ENCODE measurements at regions not wholly inside any gene's neighbourhood (a gene's known extent, or its start where the extent isn't known, plus 50 kb on each side); places are given as distances from the start of the nearest gene placed in this dataset.

DNA sequence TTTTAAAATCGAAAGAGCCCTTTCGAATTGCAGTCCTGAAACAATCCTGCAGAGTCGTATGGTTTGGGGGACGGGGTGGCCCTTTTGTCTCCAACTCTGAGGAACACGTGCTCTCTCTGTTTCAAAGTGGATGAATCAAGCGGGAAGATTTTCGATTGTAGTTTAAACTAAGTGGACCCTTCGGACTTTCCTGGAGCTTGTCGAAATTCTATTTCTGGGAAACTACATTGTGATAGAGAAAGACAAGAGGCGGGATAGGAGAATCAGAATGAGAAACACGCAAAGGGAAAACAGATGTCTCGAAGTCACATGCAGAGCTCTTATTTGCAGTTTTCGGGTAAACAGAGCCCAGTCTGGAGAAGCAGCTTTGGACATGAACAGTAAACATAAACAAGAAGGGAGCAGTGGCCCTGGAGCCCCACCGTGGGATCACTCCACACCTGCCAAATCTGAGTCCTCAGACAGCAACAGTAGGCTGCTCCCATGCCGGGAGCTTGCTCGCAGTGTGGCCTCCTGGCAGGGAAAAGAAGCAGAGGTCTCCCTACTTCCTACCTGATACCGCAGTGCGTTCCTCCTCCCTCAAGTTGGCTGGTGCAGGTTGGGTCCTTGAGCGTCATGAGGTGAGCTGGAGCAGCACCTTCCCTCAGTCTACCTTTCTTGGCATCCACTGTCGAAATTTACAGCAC, 202.4 kb downstream of the SLC4A3 start:
- Histone ChIP-seq H3F3A (ENCODE audit: low read depth) (no peaks in the 10 kb centered on the region), H3K36me3 (ENCODE audit: insufficient read depth, low read length) (no peaks in the 10 kb centered on the region), H3K9me3 (ENCODE audit: insufficient read depth, low read depth, low read length) (no peaks in the 10 kb centered on the region), H3K9ac (ENCODE audit: low read depth, low read length, poor library complexity, severe bottlenecking) (no peak overlapping the region), H3K4me1 (ENCODE audit: insufficient read depth, low read length, poor library complexity, severe bottlenecking) (no peaks in the 10 kb centered on the region), H3K9me2 (replicated peaks; ENCODE audit: low read depth, low read length) (no peaks in the 10 kb centered on the region; the same call in 1 of the 2 replicates), H2AFZ (ENCODE audit: low read length) (no peak overlapping the region), H3K27me3 (ENCODE audit: insufficient read depth, low read length, poor library complexity, severe bottlenecking) (no peaks in the 10 kb centered on the region), H4K20me1 (ENCODE audit: insufficient read depth, low read length, poor library complexity, severe bottlenecking) (no peaks in the 10 kb centered on the region), H3K4me2 (ENCODE audit: low read depth, low read length, poor library complexity, severe bottlenecking) (no peak overlapping the region), H3K4me3 (ENCODE audit: low read length, poor library complexity, severe bottlenecking) (no peak overlapping the region), H3K79me2 (ENCODE audit: insufficient read depth, low read length) (no peaks in the 10 kb centered on the region)
- TF ChIP-seq, protein P1, sequence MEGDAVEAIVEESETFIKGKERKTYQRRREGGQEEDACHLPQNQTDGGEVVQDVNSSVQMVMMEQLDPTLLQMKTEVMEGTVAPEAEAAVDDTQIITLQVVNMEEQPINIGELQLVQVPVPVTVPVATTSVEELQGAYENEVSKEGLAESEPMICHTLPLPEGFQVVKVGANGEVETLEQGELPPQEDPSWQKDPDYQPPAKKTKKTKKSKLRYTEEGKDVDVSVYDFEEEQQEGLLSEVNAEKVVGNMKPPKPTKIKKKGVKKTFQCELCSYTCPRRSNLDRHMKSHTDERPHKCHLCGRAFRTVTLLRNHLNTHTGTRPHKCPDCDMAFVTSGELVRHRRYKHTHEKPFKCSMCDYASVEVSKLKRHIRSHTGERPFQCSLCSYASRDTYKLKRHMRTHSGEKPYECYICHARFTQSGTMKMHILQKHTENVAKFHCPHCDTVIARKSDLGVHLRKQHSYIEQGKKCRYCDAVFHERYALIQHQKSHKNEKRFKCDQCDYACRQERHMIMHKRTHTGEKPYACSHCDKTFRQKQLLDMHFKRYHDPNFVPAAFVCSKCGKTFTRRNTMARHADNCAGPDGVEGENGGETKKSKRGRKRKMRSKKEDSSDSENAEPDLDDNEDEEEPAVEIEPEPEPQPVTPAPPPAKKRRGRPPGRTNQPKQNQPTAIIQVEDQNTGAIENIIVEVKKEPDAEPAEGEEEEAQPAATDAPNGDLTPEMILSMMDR (conservative IDR thresholded peaks at IDR 0.05; ENCODE audit: low read length) = no peak
- TF ChIP-seq EZH2phosphoT487 (IDR thresholded peaks at IDR 0.05; ENCODE audit: borderline replicate concordance) = no peak

DNA sequence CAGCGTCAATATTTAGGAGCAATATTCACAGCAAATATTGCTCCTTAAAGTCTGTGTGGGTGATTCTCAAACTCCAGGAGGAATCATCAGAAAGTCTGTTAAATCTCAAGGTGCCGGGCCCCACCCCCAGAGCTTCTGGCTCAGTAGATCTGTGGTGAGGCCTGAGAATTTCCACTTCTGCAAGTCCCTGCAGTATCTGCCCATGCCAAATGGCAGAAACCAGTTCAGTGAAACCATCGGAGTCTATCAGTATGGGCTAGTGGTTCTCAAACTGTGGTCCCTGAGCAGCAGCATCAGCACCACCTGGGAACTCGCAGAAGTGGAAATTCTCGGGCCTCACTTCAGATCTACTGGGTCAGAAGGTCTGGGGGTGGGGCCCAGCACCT, 202.9 kb downstream of the SLC4A3 start:
- no peak overlapping the region for H2AFZ ChIP-seq (ENCODE audit: low read length)
- H3F3A ChIP-seq (ENCODE audit: low read depth) = no peaks in the 10 kb centered on the region
- H3K9me2 ChIP-seq (replicated peaks; ENCODE audit: low read depth, low read length) = no peaks in the 10 kb centered on the region; the same call in 1 of the 2 replicates
- no peak overlapping the region for H3K9ac ChIP-seq (ENCODE audit: low read depth, low read length, poor library complexity, severe bottlenecking)
- H3K9me3 ChIP-seq (ENCODE audit: insufficient read depth, low read depth, low read length) = no peaks in the 10 kb centered on the region
- H3K4me3 ChIP-seq (ENCODE audit: low read length, poor library complexity, severe bottlenecking) = no peak overlapping the region
- H3K79me2 ChIP-seq (ENCODE audit: insufficient read depth, low read length) = no peaks in the 10 kb centered on the region
- H4K20me1 ChIP-seq (ENCODE audit: insufficient read depth, low read length, poor library complexity, severe bottlenecking) = no peaks in the 10 kb centered on the region
- H3K4me2 ChIP-seq (ENCODE audit: low read depth, low read length, poor library complexity, severe bottlenecking) = no peak overlapping the region
- TF ChIP-seq, protein P1 (conservative IDR thresholded peaks at IDR 0.05; ENCODE audit: low read length) = no peak
- TF ChIP-seq EZH2phosphoT487 (IDR thresholded peaks at IDR 0.05; ENCODE audit: borderline replicate concordance) = no peak
- H3K4me1 ChIP-seq (ENCODE audit: insufficient read depth, low read length, poor library complexity, severe bottlenecking) = no peaks in the 10 kb centered on the region
- H3K27me3 ChIP-seq (ENCODE audit: insufficient read depth, low read length, poor library complexity, severe bottlenecking) = no peaks in the 10 kb centered on the region
- no peaks in the 10 kb centered on the region for H3K36me3 ChIP-seq (ENCODE audit: insufficient read depth, low read length)

DNA sequence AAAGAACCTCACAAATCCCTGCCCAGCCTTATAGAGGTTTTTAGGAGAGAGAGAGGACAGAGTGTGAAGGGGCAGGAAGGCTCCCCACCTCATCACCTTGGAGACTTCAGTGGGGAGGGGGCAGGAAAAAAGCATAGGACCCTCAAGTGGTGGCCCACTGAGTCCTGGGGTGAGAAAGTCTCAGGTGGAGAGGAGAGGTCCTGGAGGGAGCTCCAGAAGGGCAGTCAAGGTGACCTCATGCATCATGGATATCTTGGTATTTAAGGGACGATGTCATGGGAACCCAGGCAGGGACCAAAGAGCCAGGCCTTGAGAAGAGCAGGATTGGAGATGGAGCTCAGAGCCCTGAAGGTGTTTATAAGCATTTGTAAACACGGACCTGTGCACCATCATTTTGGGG, 204.5 kb downstream of the SLC4A3 start:
- Histone ChIP-seq H3K4me1 (ENCODE audit: insufficient read depth, low read length, poor library complexity, severe bottlenecking) (no peaks in the 10 kb centered on the region), H3K27me3 (ENCODE audit: insufficient read depth, low read length, poor library complexity, severe bottlenecking) (no peaks in the 10 kb centered on the region), H3K4me2 (ENCODE audit: low read depth, low read length, poor library complexity, severe bottlenecking) (no peak overlapping the region), H2AFZ (ENCODE audit: low read length) (no peak overlapping the region), H3K9ac (ENCODE audit: low read depth, low read length, poor library complexity, severe bottlenecking) (no peak overlapping the region), H3K9me2 (replicated peaks; ENCODE audit: low read depth, low read length) (no peaks in the 10 kb centered on the region; the same call in 1 of the 2 replicates), H3F3A (ENCODE audit: low read depth) (no peaks in the 10 kb centered on the region), H4K20me1 (ENCODE audit: insufficient read depth, low read length, poor library complexity, severe bottlenecking) (no peaks in the 10 kb centered on the region), H3K36me3 (ENCODE audit: insufficient read depth, low read length) (no peaks in the 10 kb centered on the region), H3K4me3 (ENCODE audit: low read length, poor library complexity, severe bottlenecking) (no peak overlapping the region), H3K79me2 (ENCODE audit: insufficient read depth, low read length) (no peaks in the 10 kb centered on the region), H3K9me3 (ENCODE audit: insufficient read depth, low read depth, low read length) (no peaks in the 10 kb centered on the region)
- TF ChIP-seq EZH2phosphoT487 (IDR thresholded peaks at IDR 0.05; ENCODE audit: borderline replicate concordance) = no peak
- TF ChIP-seq, protein P1 (conservative IDR thresholded peaks at IDR 0.05; ENCODE audit: low read length) = no peak

Data from Loucy (cell line).